Stimulated activated naive B cell treated with anti-CD40 and anti-IgM and Interleukin-4, amounts not matched to agents 10 μg/mL and 1 μg/mL and 100 μg/mL, for 72 hours (primary cell): ENCODE measurements at regions not wholly inside any gene's neighbourhood (a gene's known extent, or its start where the extent isn't known, plus 50 kb on each side); places are given as distances from the start of the nearest gene placed in this dataset.

Experiments
- ATAC-seq, 2 donors: fragments of 150-1000 bp; cut with Tn5 transposase; replicated peaks; 2 replicates each; pipeline ENCODE4 v1.10.0; 2021; ENCODE audit warnings: moderate library complexity in 1 of 2
- DNase-seq: peaks from one replicate; pipeline ENCODE4 v3.0.0; 2021
- H3K27ac Mint-ChIP-seq: one replicate; pipeline ENCODE4 v1.8.0; 2022; ENCODE audit warnings: mild to moderate bottlenecking, mixed read lengths
- H3K27me3 Mint-ChIP-seq, 2 donors: one replicate each; pipeline ENCODE4 v1.8.0; 2022; ENCODE audit warnings: mixed read lengths in 2 of 2
- H3K36me3 Mint-ChIP-seq, 2 donors: one replicate each; pipeline ENCODE4 v1.8.0; 2022; ENCODE audit warnings: mixed read lengths in 2 of 2, mild to moderate bottlenecking in 1 of 2
- H3K4me1 Mint-ChIP-seq, 2 donors: one replicate each; pipeline ENCODE4 v1.8.0; 2022; ENCODE audit warnings: mixed read lengths in 2 of 2, mild to moderate bottlenecking in 1 of 2
- H3K4me3 Mint-ChIP-seq, 2 donors: one replicate each; pipeline ENCODE4 v1.8.0; 2022; ENCODE audit warnings: mild to moderate bottlenecking in 2 of 2, mixed read lengths in 2 of 2, moderate library complexity in 1 of 2
- H3K9me3 Mint-ChIP-seq, 2 donors: one replicate each; pipeline ENCODE4 v1.8.0; 2022; ENCODE audit warnings: mixed read lengths in 2 of 2, mild to moderate bottlenecking in 1 of 2

GRCh38 chr2:120619579-120619978 is 116.1 kb upstream of the GLI2 start:
- H3K27ac Mint-ChIP-seq = no peak overlapping the region
- H3K27me3 Mint-ChIP-seq = peaks cover under 1 to 5% of the 10 kb centered on the region in 2 donors
- ATAC-seq (no peak), DNase-seq (no peak)
- no peak overlapping the region for H3K4me3 Mint-ChIP-seq
- peaks cover 3% of the 10 kb centered on the region in 2 donors for H3K9me3 Mint-ChIP-seq
- H3K36me3 Mint-ChIP-seq = no peaks in the 10 kb centered on the region
- no peaks in the 10 kb centered on the region for H3K4me1 Mint-ChIP-seq

- Mint-ChIP-seq H3K4me1 (no peaks in the 10 kb centered on the region), H3K9me3 (peaks cover 3% of the 10 kb centered on the region in 2 donors), H3K36me3 (no peaks in the 10 kb centered on the region), H3K4me3 (no peak overlapping the region), H3K27ac (no peak overlapping the region), H3K27me3 (peaks cover 3 to 8% of the 10 kb centered on the region in 2 donors)
- ATAC-seq (no peak), DNase-seq (no peak)
Measured at GRCh38 chr2:120620025-120620793, 115.5 kb upstream of the GLI2 start.

- Mint-ChIP-seq H3K4me3 (no peak overlapping the region), H3K27ac (no peak overlapping the region), H3K27me3 (peaks cover 3 to 12% of the 10 kb centered on the region in 2 donors), H3K36me3 (no peaks in the 10 kb centered on the region), H3K9me3 (peaks cover 3% of the 10 kb centered on the region in 2 donors), H3K4me1 (no peaks in the 10 kb centered on the region)
- ATAC-seq = no peak
- DNase-seq = no peak
Measured at GRCh38 chr2:120622159-120622869, 113.4 kb upstream of the GLI2 start.

- no peak for DNase-seq
- peaks cover 3% of the 10 kb centered on the region in 2 donors for H3K9me3 Mint-ChIP-seq
- H3K27me3 Mint-ChIP-seq = peaks cover 3 to 12% of the 10 kb centered on the region in 2 donors
- H3K4me3 Mint-ChIP-seq = no peak overlapping the region
- no peaks in the 10 kb centered on the region for H3K4me1 Mint-ChIP-seq
- H3K27ac Mint-ChIP-seq = no peak overlapping the region
- H3K36me3 Mint-ChIP-seq = no peaks in the 10 kb centered on the region
- ATAC-seq = no peak
Measured at GRCh38 chr2:120622886-120623753, 112.5 kb upstream of the GLI2 start.

GRCh38 chr2:120624061-120624737 is 111.5 kb upstream of the GLI2 start:
- DNase-seq = no peak
- peaks cover 3 to 12% of the 10 kb centered on the region in 2 donors for H3K27me3 Mint-ChIP-seq
- H3K4me3 Mint-ChIP-seq = no peak overlapping the region
- no peak for ATAC-seq
- H3K27ac Mint-ChIP-seq = no peak overlapping the region
- H3K4me1 Mint-ChIP-seq = no peaks in the 10 kb centered on the region
- H3K9me3 Mint-ChIP-seq = peaks cover 3% of the 10 kb centered on the region in 2 donors
- H3K36me3 Mint-ChIP-seq = no peaks in the 10 kb centered on the region

- no peaks in the 10 kb centered on the region for H3K4me1 Mint-ChIP-seq
- ATAC-seq = no peak
- no peaks in the 10 kb centered on the region for H3K36me3 Mint-ChIP-seq
- H3K27me3 Mint-ChIP-seq = peaks cover 3 to 12% of the 10 kb centered on the region in 2 donors
- peaks cover 3% of the 10 kb centered on the region in 2 donors for H3K9me3 Mint-ChIP-seq
- H3K27ac Mint-ChIP-seq = no peak overlapping the region
- no peak overlapping the region for H3K4me3 Mint-ChIP-seq
- no peak for DNase-seq
Measured at GRCh38 chr2:120624738-120625446, 110.8 kb upstream of the GLI2 start.

GRCh38 chr2:120625865-120626560 is 109.7 kb upstream of the GLI2 start:
- DNase-seq (no peak), ATAC-seq (no peak)
- H3K27me3 Mint-ChIP-seq = peaks cover 3 to 12% of the 10 kb centered on the region in 2 donors
- peaks cover 3% of the 10 kb centered on the region in 2 donors for H3K9me3 Mint-ChIP-seq
- H3K4me3 Mint-ChIP-seq = no peak overlapping the region
- H3K4me1 Mint-ChIP-seq = no peaks in the 10 kb centered on the region
- H3K36me3 Mint-ChIP-seq = no peaks in the 10 kb centered on the region
- H3K27ac Mint-ChIP-seq = no peak overlapping the region

GRCh38 chr2:120626566-120626965 is 109.1 kb upstream of the GLI2 start:
- Mint-ChIP-seq H3K4me1 (no peaks in the 10 kb centered on the region), H3K27ac (peak overlapping the region; percentile 42), H3K27me3 (peaks cover 3 to 12% of the 10 kb centered on the region in 2 donors), H3K9me3 (peaks cover 3% of the 10 kb centered on the region in 2 donors), H3K4me3 (no peak overlapping the region), H3K36me3 (no peaks in the 10 kb centered on the region)
- no peak for DNase-seq
- no peak for ATAC-seq

- H3K27me3 Mint-ChIP-seq = peaks cover 3 to 12% of the 10 kb centered on the region in 2 donors
- DNase-seq = no peak
- H3K4me1 Mint-ChIP-seq = no peaks in the 10 kb centered on the region
- H3K4me3 Mint-ChIP-seq = no peak overlapping the region
- H3K9me3 Mint-ChIP-seq = no peaks in the 10 kb centered on the region
- H3K36me3 Mint-ChIP-seq = no peaks in the 10 kb centered on the region
- ATAC-seq = no peak
- H3K27ac Mint-ChIP-seq = no peak overlapping the region
Measured at GRCh38 chr2:120628248-120628647, 107.4 kb upstream of the GLI2 start.

GRCh38 chr2:120629241-120629895 is 106.3 kb upstream of the GLI2 start:
- Mint-ChIP-seq H3K36me3 (no peaks in the 10 kb centered on the region), H3K9me3 (no peaks in the 10 kb centered on the region), H3K4me1 (no peaks in the 10 kb centered on the region), H3K4me3 (no peak overlapping the region), H3K27ac (no peak overlapping the region), H3K27me3 (peaks cover 3 to 12% of the 10 kb centered on the region in 2 donors)
- ATAC-seq (no peak), DNase-seq (no peak)

- Mint-ChIP-seq H3K27ac (no peak overlapping the region), H3K9me3 (no peaks in the 10 kb centered on the region), H3K36me3 (no peaks in the 10 kb centered on the region), H3K27me3 (peaks cover 0 to 4% of the 10 kb centered on the region in 2 donors), H3K4me1 (no peaks in the 10 kb centered on the region), H3K4me3 (no peak overlapping the region)
- ATAC-seq (no peak), DNase-seq (no peak)
Measured at GRCh38 chr2:120630031-120630701, 105.5 kb upstream of the GLI2 start.

GRCh38 chr2:120631236-120631635 is 104.4 kb upstream of the GLI2 start:
- Mint-ChIP-seq H3K4me1 (no peaks in the 10 kb centered on the region), H3K9me3 (no peaks in the 10 kb centered on the region), H3K27me3 (no peaks in the 10 kb centered on the region), H3K36me3 (no peaks in the 10 kb centered on the region), H3K27ac (no peak overlapping the region), H3K4me3 (no peak overlapping the region)
- ATAC-seq = no peak
- no peak for DNase-seq
